ENCODE measurements at regions not wholly inside any gene's neighbourhood (a gene's known extent, or its start where the extent isn't known, plus 50 kb on each side); places are given as distances from the start of the nearest gene placed in this dataset.
"Not testable (repeated sequence)": the region's sequence is repeated elsewhere in the genome, so short reads cannot be mapped to it uniquely, and the experiment has no call there.

- DNase-seq (ENCODE audit: low read depth), result no peak
These were observed 208.7 kb upstream of the RAI14 start for GRCh38 chr5:34447424-34447823.

DNA sequence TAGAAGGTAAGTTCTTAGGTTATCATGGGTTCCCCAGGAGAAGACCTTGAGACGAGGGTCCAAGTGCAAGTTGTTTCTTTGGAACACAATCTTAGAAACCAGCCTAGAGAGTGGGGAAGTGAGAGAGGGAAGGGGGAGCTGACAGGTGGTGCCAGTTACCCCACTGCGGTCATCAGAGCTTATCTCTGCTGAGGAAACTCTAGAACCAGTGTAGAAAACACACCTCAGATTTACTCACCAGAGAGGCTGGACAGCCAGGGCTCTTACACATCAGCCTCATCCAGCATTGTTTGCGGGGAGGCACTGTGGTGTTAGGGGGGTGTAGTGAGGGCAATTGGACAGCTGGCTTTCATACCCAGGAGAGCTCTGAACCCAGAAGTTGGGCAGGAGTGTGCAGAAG is 206.5 kb upstream of the RAI14 start:
- DNase-seq (ENCODE audit: low read depth), result no peak

GRCh38 chr5:34450338-34450737 is 205.8 kb upstream of the RAI14 start:
- DNase-seq (ENCODE audit: low read depth), result no peak

- peak; percentile 49 for DNase-seq (ENCODE audit: low read depth)
These were observed 203.8 kb upstream of the RAI14 start for GRCh38 chr5:34452170-34452828.

- DNase-seq (ENCODE audit: low read depth), result no peak
These were observed 201.0 kb upstream of the RAI14 start for GRCh38 chr5:34455098-34455497.

DNA sequence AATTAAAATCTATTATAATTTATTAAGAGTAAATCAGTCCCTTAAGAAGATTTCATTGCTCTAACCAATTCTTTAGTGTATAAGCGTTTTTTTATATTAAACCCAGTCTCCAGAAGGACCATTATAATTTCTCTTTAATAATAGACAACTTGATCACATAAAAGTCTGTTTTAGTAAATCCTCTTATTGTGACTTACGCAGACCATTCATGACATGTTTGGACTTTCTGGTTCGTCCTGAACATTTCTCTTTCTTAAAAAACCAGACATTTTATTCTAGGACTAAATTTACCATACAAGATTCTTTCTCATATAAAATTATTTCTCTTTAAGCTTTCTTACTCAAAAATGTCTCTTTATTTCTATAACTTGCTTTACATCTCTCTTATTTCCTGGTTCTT is 196.2 kb upstream of the RAI14 start:
- DNase-seq (ENCODE audit: low read depth), result peak; percentile 29

DNA sequence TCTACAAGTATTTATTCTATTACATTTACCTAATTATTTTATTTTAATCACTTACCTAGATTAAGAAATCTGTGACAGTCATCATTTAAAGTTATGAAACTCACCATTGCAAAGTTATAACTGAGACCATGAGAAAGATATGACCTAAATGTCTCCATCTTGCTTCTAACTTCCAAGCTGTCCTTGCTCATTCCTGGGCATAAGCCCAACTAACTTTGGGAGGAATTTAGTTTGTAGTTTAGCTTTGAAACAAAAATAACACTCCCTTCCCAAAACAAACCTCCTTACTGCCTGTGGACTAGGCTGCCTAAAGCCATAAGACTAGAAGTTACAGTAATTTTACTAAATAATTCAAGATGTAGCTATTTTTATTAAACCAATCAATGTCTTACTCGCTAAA is 195.6 kb upstream of the RAI14 start:
- DNase-seq (ENCODE audit: low read depth), result no peak

- DNase-seq (ENCODE audit: low read depth), result no peak
These were observed 191.3 kb upstream of the RAI14 start for GRCh38 chr5:34464829-34465228.

- DNase-seq (ENCODE audit: low read depth), result peak; percentile 74
These were observed 190.8 kb upstream of the RAI14 start for GRCh38 chr5:34465301-34465700.

DNA sequence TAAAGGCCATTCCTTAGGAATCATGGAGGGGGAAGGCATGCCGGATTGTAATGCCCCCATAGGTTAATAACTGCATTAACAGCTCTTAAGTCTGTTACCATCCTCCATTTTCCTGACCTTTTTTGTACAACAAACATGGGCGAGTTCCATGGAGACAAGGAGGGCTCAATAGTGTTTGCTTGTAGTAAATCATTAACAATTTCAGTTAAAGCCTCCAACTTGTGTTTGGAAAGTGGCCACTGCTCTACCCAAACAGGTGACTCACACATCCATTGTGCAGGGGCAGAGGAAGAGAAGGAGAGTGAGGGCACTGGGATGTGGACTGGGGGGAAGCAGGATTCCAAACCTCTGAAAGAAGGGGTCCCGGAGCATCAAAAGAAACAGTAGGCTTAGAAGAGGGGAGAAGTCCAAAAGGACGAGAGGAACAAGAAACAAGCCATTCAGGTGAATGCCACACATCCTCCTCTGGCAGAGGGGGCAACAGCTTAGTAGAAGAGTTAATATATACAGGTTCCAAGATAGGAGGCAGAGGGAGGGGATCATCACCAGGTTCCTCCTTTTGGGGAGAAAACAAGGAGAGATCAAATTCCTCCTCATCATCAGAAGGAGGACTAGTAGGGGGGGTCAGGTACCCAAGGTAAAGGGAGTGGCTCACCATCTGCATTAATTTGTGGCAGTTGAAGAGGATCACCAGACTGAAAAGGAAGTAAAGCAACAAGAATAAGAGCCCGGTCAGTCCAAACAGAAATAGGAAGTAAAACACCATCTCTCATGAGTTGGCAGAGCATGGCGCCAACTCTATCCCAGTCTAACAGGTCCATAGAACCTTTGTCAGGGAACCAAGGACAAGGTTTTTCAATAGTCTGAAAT is 189.4 kb upstream of the RAI14 start:
- not testable (repeated sequence) for DNase-seq (ENCODE audit: low read depth)

- no peak for DNase-seq (ENCODE audit: low read depth)
These were observed 188.7 kb upstream of the RAI14 start for GRCh38 chr5:34467436-34467835.

GRCh38 chr5:34467984-34468383 is 188.1 kb upstream of the RAI14 start:
- not testable (repeated sequence) for DNase-seq (ENCODE audit: low read depth)

- DNase-seq (ENCODE audit: low read depth), result no peak
These were observed 186.2 kb upstream of the RAI14 start for GRCh38 chr5:34469971-34470370.

DNA sequence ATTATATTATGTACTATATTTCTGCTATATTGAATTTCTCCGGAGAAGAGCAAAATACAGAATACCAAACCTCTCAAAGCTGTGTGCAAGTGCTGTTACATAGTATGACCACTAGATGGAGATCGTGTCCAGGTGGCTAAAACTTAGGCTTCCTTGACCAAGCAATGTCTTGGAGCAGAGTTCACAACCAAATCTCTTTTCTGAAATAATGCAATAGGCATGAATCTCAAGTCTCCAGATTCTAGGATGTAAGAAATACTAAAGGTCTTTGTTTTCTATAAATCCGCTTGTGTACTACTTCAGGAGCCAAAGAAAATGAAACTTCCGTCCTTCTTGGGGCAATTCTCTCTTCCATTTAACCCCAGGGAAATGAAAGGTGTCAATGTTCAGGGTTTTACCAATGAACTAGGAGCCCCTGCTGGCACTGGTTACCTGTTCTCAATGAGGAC is 181.5 kb upstream of the RAI14 start:
- peak; percentile 71 for DNase-seq (ENCODE audit: low read depth)

DNA sequence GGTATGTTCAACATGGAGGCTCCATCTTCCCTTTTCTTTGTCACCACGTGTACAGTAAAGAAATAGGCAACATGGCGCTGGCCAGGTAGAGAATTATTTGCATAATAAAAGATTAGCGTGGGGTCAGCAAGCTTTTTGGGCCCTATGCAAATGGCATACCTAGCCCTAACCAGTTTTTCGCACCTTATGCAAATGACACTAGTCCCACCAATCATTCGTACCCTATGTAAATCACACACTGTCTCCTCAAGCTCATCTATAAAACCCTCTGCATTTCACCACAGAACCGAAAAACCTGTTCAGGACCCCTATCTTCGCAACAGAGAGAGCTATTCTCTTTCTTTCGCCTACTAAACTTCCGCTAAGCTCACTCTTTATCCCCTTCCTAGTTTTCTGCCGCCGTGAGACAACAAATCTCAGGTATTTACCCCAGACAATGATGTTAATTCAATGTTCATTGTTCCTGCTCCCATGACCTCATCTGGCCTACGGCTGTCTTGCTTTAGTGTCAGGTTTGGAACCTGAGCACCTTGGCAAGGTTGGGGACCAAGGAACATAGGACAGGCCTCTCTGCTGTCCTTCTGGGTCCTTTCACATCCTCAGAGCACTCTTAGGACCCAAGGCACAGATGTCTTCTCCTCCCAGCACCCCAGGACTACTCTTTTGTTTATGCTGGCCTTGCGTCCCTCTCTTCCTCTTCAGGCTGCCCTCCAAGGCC is 180.7 kb upstream of the RAI14 start:
- no peak for DNase-seq (ENCODE audit: low read depth)

DNA sequence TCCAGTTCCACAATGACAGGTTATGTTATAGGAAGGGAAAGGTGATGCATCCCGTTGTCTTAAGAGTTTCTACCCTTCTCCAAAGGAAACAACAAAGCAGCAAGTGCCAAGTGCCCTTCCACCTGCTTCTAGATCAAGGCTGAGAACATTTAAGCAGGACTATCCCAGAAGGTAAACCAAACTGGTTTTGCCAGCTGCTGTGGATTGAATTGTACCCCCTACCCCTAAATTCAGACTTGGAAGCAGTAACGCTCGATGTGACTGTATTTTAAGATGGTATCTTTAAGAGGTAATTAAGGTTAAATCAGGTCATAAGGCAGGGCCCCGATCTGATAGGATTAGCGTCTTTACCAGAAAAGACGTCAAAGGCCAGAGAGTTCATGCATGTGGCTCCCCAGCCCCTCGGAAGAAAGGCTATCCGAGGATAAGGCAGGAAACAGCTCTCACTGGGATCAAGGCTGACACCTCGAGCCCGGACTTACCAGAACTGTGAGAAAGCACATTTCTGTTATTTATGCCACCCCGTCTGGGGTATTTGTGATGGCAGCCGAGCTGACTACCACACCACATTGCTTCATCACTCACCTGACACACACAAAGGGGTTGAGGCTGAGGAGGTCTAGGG is 179.1 kb upstream of the RAI14 start:
- DNase-seq (ENCODE audit: low read depth), result no peak

DNA sequence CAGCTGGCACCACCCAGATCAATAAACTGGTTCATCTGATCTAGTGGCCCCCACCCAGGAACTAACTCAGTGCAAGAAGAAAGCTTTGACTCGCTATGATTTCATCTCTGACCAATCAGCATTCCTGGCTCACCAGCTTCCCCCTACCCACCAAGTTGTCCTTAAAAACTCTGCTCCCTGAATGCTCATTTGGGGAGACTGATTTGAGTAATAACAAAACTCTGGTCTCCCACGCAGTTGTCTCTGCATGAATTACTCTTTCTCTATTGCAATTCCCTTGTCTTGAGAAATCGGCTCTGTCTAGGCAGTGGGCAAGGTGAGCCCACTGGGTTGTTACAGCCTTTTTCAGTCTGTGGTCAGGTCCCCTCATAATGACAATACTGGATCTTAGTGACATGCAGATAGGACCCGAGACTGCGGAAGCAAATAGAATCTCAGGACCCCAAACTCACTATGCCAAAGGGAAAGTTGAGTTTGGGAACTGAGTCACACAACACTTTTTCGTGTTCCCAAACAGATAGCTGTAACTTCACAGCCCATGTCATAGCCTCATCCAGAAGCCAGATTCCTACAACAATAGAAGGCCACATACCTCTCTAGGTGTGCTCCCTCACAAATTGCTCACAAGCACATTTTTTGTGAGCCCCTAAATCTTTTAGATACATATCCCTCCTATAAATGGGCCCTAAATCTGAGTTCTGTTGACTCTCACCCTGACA is 175.2 kb upstream of the RAI14 start:
- no peak for DNase-seq (ENCODE audit: low read depth)

DNA sequence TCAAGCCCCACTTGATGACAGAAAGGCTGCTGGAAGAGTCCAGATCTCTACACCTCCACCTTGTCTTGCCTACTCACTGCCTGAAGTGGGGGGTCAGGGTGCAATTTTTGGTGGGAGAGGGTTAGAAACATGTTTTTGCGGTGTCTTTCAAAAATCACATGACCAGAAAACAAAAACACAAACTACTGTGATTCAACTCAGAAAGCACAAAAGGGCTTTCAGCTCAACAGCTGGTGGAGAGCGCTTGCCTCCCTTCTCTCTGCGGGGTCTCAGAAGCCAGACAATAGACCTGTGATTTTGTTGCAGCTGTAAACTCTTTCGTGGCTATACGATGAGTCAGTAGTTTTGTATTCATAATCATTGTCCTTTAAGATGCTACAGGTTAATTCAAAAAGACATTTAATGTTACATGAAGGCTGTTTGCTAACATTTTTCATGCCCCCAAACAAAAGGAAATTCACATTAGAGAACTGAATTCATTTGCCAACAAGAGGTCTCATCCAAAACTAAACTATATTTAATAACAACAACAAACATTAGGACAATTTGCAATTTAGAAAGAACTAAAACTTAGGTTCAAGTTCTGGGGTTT is 172.6 kb upstream of the RAI14 start:
- DNase-seq (ENCODE audit: low read depth), result no peak

- DNase-seq (ENCODE audit: low read depth), result no peak
These were observed 171.8 kb upstream of the RAI14 start for GRCh38 chr5:34484216-34484920.

- no peak for DNase-seq (ENCODE audit: low read depth)
These were observed 170.4 kb upstream of the RAI14 start for GRCh38 chr5:34485768-34486030.
